Inflammatory macrophage treated with lipopolysaccharide for 1 hour (primary cell): ENCODE measurements at regions not wholly inside any gene's neighbourhood (a gene's known extent, or its start where the extent isn't known, plus 50 kb on each side); places are given as distances from the start of the nearest gene placed in this dataset.
"Not testable (repeated sequence)": the region's sequence is repeated elsewhere in the genome, so short reads cannot be mapped to it uniquely, and the experiment has no call there.

Source experiments
- DNase-seq, 2 donors: peaks; one replicate each; pipeline ENCODE4 v3.0.0-alpha.2; 2020 to 2022

GRCh38 chr14:105896206-105896605 lies 369.8 kb downstream of the TMEM121 start:
- DNase-seq: not testable (repeated sequence)

- DNase-seq: not testable (repeated sequence)
Measured at GRCh38 chr14:105896961-105897724, 370.8 kb downstream of the TMEM121 start.

GRCh38 chr14:105897725-105898113 lies 371.3 kb downstream of the TMEM121 start:
- DNase-seq: no peak

- DNase-seq: no peak
Measured at GRCh38 chr14:105898482-105899010, 372.2 kb downstream of the TMEM121 start.

GRCh38 chr14:105899071-105899641 lies 372.8 kb downstream of the TMEM121 start:
- DNase-seq: no peak

- no peak for DNase-seq
Measured at GRCh38 chr14:105899657-105900397, 373.4 kb downstream of the TMEM121 start.

- no peak for DNase-seq
Measured at GRCh38 chr14:105900398-105901160, 374.2 kb downstream of the TMEM121 start.

GRCh38 chr14:105901226-105901625 lies 374.8 kb downstream of the TMEM121 start:
- no peak for DNase-seq

- DNase-seq: no peak
Measured at GRCh38 chr14:105902131-105902898, 375.9 kb downstream of the TMEM121 start.

GRCh38 chr14:105902899-105903165 lies 376.4 kb downstream of the TMEM121 start:
- not testable (repeated sequence) for DNase-seq

GRCh38 chr14:105903971-105904370 lies 377.6 kb downstream of the TMEM121 start:
- DNase-seq: no peak

GRCh38 chr14:105904379-105904778 lies 378.0 kb downstream of the TMEM121 start:
- DNase-seq: no peak

GRCh38 chr14:105905456-105905855 lies 379.1 kb downstream of the TMEM121 start:
- DNase-seq: no peak

GRCh38 chr14:105907276-105907675 lies 380.9 kb downstream of the TMEM121 start:
- DNase-seq: no peak

- no peak for DNase-seq
Measured at GRCh38 chr14:105908006-105908405, 381.6 kb downstream of the TMEM121 start.

GRCh38 chr14:105908481-105908911 lies 382.1 kb downstream of the TMEM121 start:
- no peak for DNase-seq

GRCh38 chr14:105909046-105909827 lies 382.9 kb downstream of the TMEM121 start:
- DNase-seq: no peak

GRCh38 chr14:105909828-105910120 lies 383.4 kb downstream of the TMEM121 start:
- DNase-seq: not testable (repeated sequence)

- no peak for DNase-seq
Measured at GRCh38 chr14:105910426-105910825, 384.0 kb downstream of the TMEM121 start.

- DNase-seq: no peak
Measured at GRCh38 chr14:105911006-105911847, 384.8 kb downstream of the TMEM121 start.

- not testable (repeated sequence) for DNase-seq
Measured at GRCh38 chr14:105911848-105912292, 385.5 kb downstream of the TMEM121 start.
